C4-2B (cell line): ENCODE measurements at regions not wholly inside any gene's neighbourhood (a gene's known extent, or its start where the extent isn't known, plus 50 kb on each side); places are given as distances from the start of the nearest gene placed in this dataset.

Experiments
- H3K27ac ChIP-seq: fragments of 450-650 bp; 2 replicates; pipeline ENCODE4 v1.5.1; 2017
- CTCF ChIP-seq: fragments of 450-650 bp; conservative IDR thresholded peaks from 2 replicates; pipeline ENCODE4 v1.5.1; 2017; ENCODE audit warnings: mild to moderate bottlenecking
- ZFX ChIP-seq: fragments of 450-650 bp; IDR thresholded peaks from 2 replicates; pipeline ENCODE4 v1.6.1; 2017

GRCh38 chr4:23324021-23324690, 565.7 kb downstream of the PPARGC1A start:
- TF ChIP-seq CTCF (no peak), ZFX (no peak)
- no peak overlapping the region for H3K27ac ChIP-seq

DNA sequence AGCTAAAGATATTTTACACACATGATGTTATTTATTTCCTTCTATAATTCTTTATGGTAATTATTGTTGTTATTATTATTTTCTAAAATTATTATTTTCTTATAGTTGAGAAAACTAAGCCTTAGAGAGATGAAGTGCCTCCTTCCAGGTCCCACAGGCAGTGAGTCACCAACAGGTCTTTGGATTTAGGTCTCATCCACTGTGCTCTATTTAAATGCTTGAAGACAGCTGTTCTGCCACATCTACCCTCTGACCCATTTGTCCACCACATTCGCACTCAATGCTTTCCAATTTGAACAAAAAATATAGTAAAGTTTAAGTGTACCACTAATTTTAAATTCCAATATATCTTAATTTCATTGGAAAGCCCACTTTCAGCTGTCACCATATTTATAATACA, 566.4 kb downstream of the PPARGC1A start:
- TF ChIP-seq ZFX, result no peak
- no peak for TF ChIP-seq CTCF
- H3K27ac ChIP-seq, result no peak overlapping the region

- no peak for TF ChIP-seq CTCF
- no peak overlapping the region for H3K27ac ChIP-seq
Observed at GRCh38 chr4:23322732-23323131, 567.1 kb downstream of the PPARGC1A start.

DNA sequence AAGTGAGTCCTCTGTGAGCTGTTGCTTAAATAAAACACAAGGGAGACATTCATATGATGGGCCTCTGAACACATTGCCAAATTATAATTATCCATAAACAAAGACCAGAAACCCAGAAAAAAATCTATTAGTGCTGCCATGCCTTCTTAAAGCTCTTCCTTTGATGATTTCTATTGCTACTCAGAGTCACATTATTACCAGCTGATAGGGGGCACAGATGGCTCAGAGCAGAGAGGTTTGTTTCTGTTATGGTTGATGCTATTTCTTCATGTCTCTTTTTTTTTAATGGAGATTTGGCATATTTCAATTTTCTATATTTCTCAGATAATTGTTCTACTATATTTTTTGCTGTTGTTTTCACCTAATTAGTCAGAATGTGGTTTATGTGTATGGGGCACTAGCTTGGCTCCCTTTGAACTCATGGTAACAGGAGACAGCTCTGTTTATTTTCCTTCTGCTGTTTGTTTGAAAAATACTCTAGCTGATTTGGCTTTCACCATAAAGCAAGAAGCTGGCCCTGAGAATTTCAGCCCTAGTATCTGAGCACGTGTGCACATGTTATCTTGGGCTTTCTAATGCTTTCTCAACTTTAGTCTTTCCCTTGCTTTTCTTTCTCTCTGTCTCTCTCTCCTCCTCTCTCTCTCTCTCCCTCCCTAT, 568.8 kb downstream of the PPARGC1A start:
- no peak for TF ChIP-seq ZFX
- no peak for TF ChIP-seq CTCF
- no peak overlapping the region for H3K27ac ChIP-seq

DNA sequence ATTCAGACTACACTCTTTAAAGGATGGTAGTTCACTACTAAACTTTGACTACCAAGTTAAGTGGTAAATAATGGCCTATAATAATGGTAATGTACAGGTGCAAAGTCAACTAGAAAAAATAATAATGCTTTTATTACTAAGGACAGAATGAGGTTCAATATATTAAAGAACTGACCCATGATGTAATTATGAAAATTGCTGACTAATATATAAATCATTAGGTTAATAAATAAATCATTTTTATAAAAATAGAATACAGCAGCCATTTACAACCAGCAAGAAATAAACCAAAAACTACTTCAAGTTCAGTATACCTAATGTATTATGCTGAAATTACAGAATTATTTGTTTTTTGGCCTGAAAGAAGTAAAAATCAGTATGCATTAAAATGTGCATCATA, 577.2 kb downstream of the PPARGC1A start:
- no peak overlapping the region for H3K27ac ChIP-seq

DNA sequence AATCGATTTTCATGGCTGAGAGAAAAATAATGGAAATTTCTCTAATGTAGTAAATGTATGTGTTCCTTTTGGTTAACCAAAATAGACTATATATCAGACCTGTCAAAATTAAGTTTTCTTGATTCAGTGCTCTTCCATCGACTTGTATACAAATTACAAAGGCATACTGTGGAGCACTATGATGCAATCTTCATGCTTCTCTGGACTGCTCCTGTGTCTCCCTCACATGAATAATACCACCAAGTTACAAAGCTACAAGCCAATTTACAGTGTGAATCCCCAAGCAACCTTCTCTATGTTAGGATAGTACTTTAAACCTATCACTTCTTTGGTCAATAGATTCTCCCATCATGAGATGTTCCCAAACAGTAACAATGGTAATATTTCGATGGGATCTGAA, 577.9 kb downstream of the PPARGC1A start:
- no peak for TF ChIP-seq ZFX
- TF ChIP-seq CTCF, result no peak
- no peak overlapping the region for H3K27ac ChIP-seq

More for the DNA sequence above, 577.2 kb downstream of the PPARGC1A start:
- no peak for TF ChIP-seq ZFX
- no peak for TF ChIP-seq CTCF

GRCh38 chr4:23305026-23305425, 584.8 kb downstream of the PPARGC1A start:
- H3K27ac ChIP-seq, result no peak overlapping the region
- no peak for TF ChIP-seq ZFX
- TF ChIP-seq CTCF, result no peak
